K562 (cell line): ENCODE measurements at regions not wholly inside any gene's neighbourhood (a gene's known extent, or its start where the extent isn't known, plus 50 kb on each side); places are given as distances from the start of the nearest gene placed in this dataset.

Experiments
- ATAC-seq: fragments of 200-7000 bp; cut with Tn5 transposase; 3 replicates; pipeline ENCODE4 v1.9.1; 2020; ENCODE audit warnings: moderate library complexity
- BruUV-seq: library from RNA; stranded (reverse); fragments of 400-500 nt; replicated peaks from 2 replicates; lab custom pipeline; 2021; lab: Mats Ljungman, UMichigan
- CTCF ChIA-PET: fragments of 300-600 bp; formaldehyde crosslinking; extraction: SDS; loops from one replicate; lab custom pipeline; 2021; ENCODE audit warnings: low intra/inter-chr PET ratio; lab: Yijun Ruan, JAX
- POLR2A ChIA-PET: fragments of 300-600, 350-650 bp; sonication (Branson Sonifier 250); formaldehyde crosslinking; extraction: SDS; loops from one replicate; lab custom pipeline; 2021; ENCODE audit warnings: antibody characterized with exemption, inconsistent platforms; lab: Yijun Ruan, JAX
- DNase-seq, 4 experiments: peaks; one replicate each; pipeline versions ENCODE4 v3.0.0 to v3.0.0-alpha.2; 2011 to 2018; ENCODE audit warnings: low spot score in 3 of 4, mixed read lengths in 3 of 4; ENCODE audit errors: extremely low read depth in 1 of 4
- FAIRE-seq: peaks from 2 replicates; lab custom pipeline; 2011; peaks lifted over from hg19 to GRCh38; lab: Jason Lieb, UNC
- H2AFZ ChIP-seq: 2 replicates; pipeline ENCODE4 v1.6.0; 2011; ENCODE audit warnings: low read depth, low read length, control low read depth, inconsistent platforms
- H3K27ac ChIP-seq: fragments of 200-600 bp; 3 replicates; pipeline ENCODE4 v1.8.0; 2011; ENCODE audit warnings: low read depth, mild to moderate bottlenecking, control low read depth, inconsistent platforms, low read length, moderate library complexity, mixed read lengths; ENCODE audit errors: extremely low read depth
- H3K27me3 ChIP-seq, 2 experiments: fragments of 300-600 bp in 1 of 2; 2 replicates in 1 of 2; 3 replicates in 1 of 2; pipeline versions ENCODE4 v1.6.0 to v1.8.0; 2011; ENCODE audit warnings: inconsistent platforms in 2 of 2, low read length in 2 of 2, mild to moderate bottlenecking in 1 of 2, mixed read lengths in 1 of 2, moderate library complexity in 1 of 2; ENCODE audit not compliant: control insufficient read depth in 2 of 2, insufficient read depth in 2 of 2
- H3K36me3 ChIP-seq: fragments of 300-600 bp; 3 replicates; pipeline ENCODE4 v1.8.0; 2011; ENCODE audit warnings: mild to moderate bottlenecking, low read length, inconsistent platforms; ENCODE audit not compliant: control insufficient read depth, insufficient read depth
- H3K4me1 ChIP-seq, 2 experiments: fragments of 200-600 bp in 1 of 2; replicated peaks in 1 of 2; 2 replicates in 1 of 2; 3 replicates in 1 of 2; pipeline versions ENCODE4 v1.5.1 to v1.8.0; 2011; ENCODE audit warnings: inconsistent platforms in 2 of 2, low read length in 2 of 2, mild to moderate bottlenecking in 1 of 2, mixed read lengths in 1 of 2, moderate library complexity in 1 of 2; ENCODE audit not compliant: control insufficient read depth in 2 of 2, insufficient read depth in 2 of 2
- H3K4me2 ChIP-seq: 2 replicates; pipeline ENCODE4 v1.6.1; 2011; ENCODE audit warnings: low read length, control low read depth, inconsistent platforms, mixed read lengths; ENCODE audit not compliant: insufficient read depth
- H3K4me3 ChIP-seq: fragments of 200-600 bp; sonication (generic), shearing (Covaris generic); 2 replicates; pipeline ENCODE4 v1.5.1; 2016; ENCODE audit warnings: control low read depth, inconsistent platforms
- H3K79me2 ChIP-seq: fragments of 200-600 bp; 3 replicates; pipeline ENCODE4 v1.8.0; 2011; ENCODE audit warnings: low read length, inconsistent platforms; ENCODE audit not compliant: control insufficient read depth, insufficient read depth
- H3K9ac ChIP-seq, 2 experiments: 2 replicates each; pipeline versions ENCODE4 v1.6.0 to v1.6.1; 2011; ENCODE audit warnings: low read depth in 2 of 2, low read length in 2 of 2, control low read depth in 1 of 2, inconsistent platforms in 1 of 2, mild to moderate bottlenecking in 1 of 2, mixed read lengths in 1 of 2; ENCODE audit not compliant: insufficient read depth in 1 of 2
- H3K9me1 ChIP-seq: one replicate; pipeline ENCODE4 v1.6.0; 2011; ENCODE audit warnings: inconsistent platforms, mild to moderate bottlenecking, low read length, moderate library complexity; ENCODE audit not compliant: control insufficient read depth, insufficient read depth
- H3K9me3 ChIP-seq: replicated peaks from 2 replicates; pipeline ENCODE4 v1.5.1; 2011; ENCODE audit warnings: low read depth, low read length, inconsistent platforms; ENCODE audit not compliant: control insufficient read depth, insufficient read depth
- H4K20me1 ChIP-seq: replicated peaks from 2 replicates; pipeline ENCODE4 v1.6.1; 2011; ENCODE audit warnings: low read length, inconsistent platforms, mixed read lengths; ENCODE audit not compliant: control insufficient read depth, insufficient read depth
- BRCA1 ChIP-seq, 2 experiments: fragments of 450-650 bp in 1 of 2; sonication (generic) in 1 of 2; formaldehyde crosslinking in 1 of 2; IDR thresholded peaks; 2 replicates each; pipeline versions ENCODE4 v1.5.0 to v1.6.1; 2017 to 2020; ENCODE audit warnings: mild to moderate bottlenecking in 1 of 2, missing genetic modification reagents in 1 of 2
- CBFA2T2 ChIP-seq: fragments of 450-650 bp; conservative IDR thresholded peaks from 2 replicates; pipeline ENCODE4 v1.6.1; 2017; ENCODE audit warnings: mild to moderate bottlenecking
- NCOA4 ChIP-seq: fragments of 450-650 bp; IDR thresholded peaks from 2 replicates; pipeline ENCODE4 v1.6.1; 2018; ENCODE audit warnings: mild to moderate bottlenecking; ENCODE audit not compliant: partially characterized antibody
- PHF21A ChIP-seq: fragments of 450-650 bp; IDR thresholded peaks from 2 replicates; pipeline ENCODE4 v1.6.1; 2017; ENCODE audit warnings: low read depth, borderline replicate concordance
- POLR3G ChIP-seq: IDR thresholded peaks from 2 replicates; pipeline ENCODE4 v1.6.1; 2011; ENCODE audit not compliant: insufficient read length, insufficient replicate concordance; ENCODE audit errors: extremely low read depth
- ZNF253 ChIP-seq: fragments of 250-450 bp; sonication (Bioruptor Pico); conservative IDR thresholded peaks from 2 replicates; pipeline ENCODE4 v1.6.1; 2021; ENCODE audit warnings: mild to moderate bottlenecking
- ZNF512 ChIP-seq: IDR thresholded peaks from 2 replicates; pipeline ENCODE4 v1.6.1; 2016; ENCODE audit warnings: missing genetic modification characterization, missing compliant biosample characterization
- ZNF655 ChIP-seq: fragments of 250-450 bp; sonication (Bioruptor Pico); IDR thresholded peaks from 2 replicates; pipeline ENCODE4 v1.5.0; 2021
- WGBS: fragments of 100-300 bp; shearing (Covaris generic); methylation state at CpG from one replicate; pipeline ENCODE4 v1.1.6; 2016; ENCODE audit warnings: low coverage, mixed read lengths; ENCODE audit not compliant: insufficient coverage; ENCODE audit errors: missing lambda C conversion rate; 5-methylcytosine and 5-hydroxymethylcytosine counted together
- in situ Hi-C: fragments of 300-500 bp; cut with MboI; formaldehyde crosslinking; loops from 4 replicates; pipeline ENCODE4 v1.15.0; 2018; ENCODE audit warnings: inconsistent platforms, mixed read lengths
- intact Hi-C: fragments of 100-400 bp; cut with micrococcal nuclease; formaldehyde crosslinking; loops from 2 replicates; pipeline ENCODE4 v1.14.2; 2022
- TF ChIP-seq, protein P1 (sequence below): IDR thresholded peaks from 2 replicates; pipeline ENCODE4 v1.6.1; 2012; ENCODE audit warnings: low read depth, low read length, improper control_type of control experiment, borderline replicate concordance

DNA sequence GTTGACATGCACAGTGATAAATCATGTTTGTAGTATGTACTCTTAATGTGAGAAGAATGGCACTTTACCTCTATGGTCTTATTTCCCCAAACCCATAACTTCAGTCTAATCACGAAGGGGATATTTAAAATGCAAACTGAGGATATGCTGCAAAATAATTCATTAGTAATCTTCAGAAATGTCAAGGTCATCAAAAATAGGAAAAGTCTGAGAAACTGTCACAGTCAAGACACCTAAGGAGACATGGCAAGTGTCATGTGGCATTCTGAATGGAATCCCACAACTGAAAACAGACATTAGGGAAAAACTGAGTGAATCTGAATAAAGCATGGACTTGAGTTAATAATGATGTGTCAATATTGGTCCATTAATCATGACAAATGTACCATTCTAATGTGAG lies 605.5 kb upstream of the ANKRD30A start:
- no TSS peak for BruUV-seq
- POLR2A ChIA-PET = no interaction called here
- Histone ChIP-seq H3K9ac (no peak overlapping the region), H3K79me2 (no peaks in the 10 kb centered on the region), H2AFZ (no peak overlapping the region), H3K4me1 (no peaks in the 10 kb centered on the region), H3K27me3 (no peaks in the 10 kb centered on the region), H3K9me1 (no peaks in the 10 kb centered on the region), H3K36me3 (no peaks in the 10 kb centered on the region), H4K20me1 (no peaks in the 10 kb centered on the region), H3K27ac (no peak overlapping the region), H3K4me3 (no peak overlapping the region), H3K9me3 (no peaks in the 10 kb centered on the region), H3K4me2 (no peak overlapping the region)
- ATAC-seq = no peak
- intact Hi-C loops (no loop called here), in situ Hi-C loops (no loop called here)
- CTCF ChIA-PET = no interaction called here
- TF ChIP-seq ZNF655 (CRISPR knock-in tag) (no peak), NCOA4 (no peak), CBFA2T2 (no peak), ZNF253 (CRISPR knock-in tag) (no peak), ZNF512 (tag) (no peak), BRCA1 (IDR thresholded peaks at IDR 0.05) (no peak), BRCA1 (CRISPR knock-in tag; IDR thresholded peaks at IDR 0.05) (no peak), PHF21A (no peak), POLR3G (no peak)
- TF ChIP-seq, protein P1, sequence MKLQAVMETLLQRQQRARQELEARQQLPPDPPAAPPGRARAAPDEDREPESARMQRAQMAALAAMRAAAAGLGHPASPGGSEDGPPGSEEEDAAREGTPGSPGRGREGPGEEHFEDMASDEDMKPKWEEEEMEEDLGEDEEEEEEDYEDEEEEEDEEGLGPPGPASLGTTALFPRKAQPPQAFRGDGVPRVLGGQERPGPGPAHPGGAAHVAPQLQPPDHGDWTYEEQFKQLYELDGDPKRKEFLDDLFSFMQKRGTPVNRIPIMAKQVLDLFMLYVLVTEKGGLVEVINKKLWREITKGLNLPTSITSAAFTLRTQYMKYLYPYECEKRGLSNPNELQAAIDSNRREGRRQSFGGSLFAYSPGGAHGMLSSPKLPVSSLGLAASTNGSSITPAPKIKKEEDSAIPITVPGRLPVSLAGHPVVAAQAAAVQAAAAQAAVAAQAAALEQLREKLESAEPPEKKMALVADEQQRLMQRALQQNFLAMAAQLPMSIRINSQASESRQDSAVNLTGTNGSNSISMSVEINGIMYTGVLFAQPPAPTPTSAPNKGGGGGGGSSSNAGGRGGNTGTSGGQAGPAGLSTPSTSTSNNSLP = no peak
- no peak for DNase-seq
- no peak for FAIRE-seq
- WGBS = 0% methylated on average over 1 of the region's 1 CpG
